ENCODE measurements at regions not wholly inside any gene's neighbourhood (a gene's known extent, or its start where the extent isn't known, plus 50 kb on each side); places are given as distances from the start of the nearest gene placed in this dataset.

- TF ChIP-seq EZH2 (IDR thresholded peaks at IDR 0.05; ENCODE audit: low read length, missing control alignments) = no peak
- TF ChIP-seq CTCF (conservative IDR thresholded peaks at IDR 0.05 in 1 of 2, IDR thresholded peaks at IDR 0.05 in 1 of 2; ENCODE audit: low read depth in 1 of 2, low read length in 2 of 2) = no peak
- H4K20me1 ChIP-seq (ENCODE audit: control insufficient read depth, extremely low read depth, insufficient read depth, low read length) = no peaks in the 10 kb centered on the region
- no peak overlapping the region for H3K4me3 ChIP-seq (replicated peaks in 1 of 4; ENCODE audit: control extremely low read depth in 1 of 4, insufficient read depth in 1 of 4, low read depth in 3 of 4, low read length in 4 of 4)
- no peaks in the 10 kb centered on the region for H3K36me3 ChIP-seq (ENCODE audit: control insufficient read depth, insufficient read depth, low read length)
- H3K9ac ChIP-seq (ENCODE audit: insufficient read depth, low read length) = no peak overlapping the region
- H2AFZ ChIP-seq (ENCODE audit: low read length) = no peak overlapping the region
- H3K27me3 ChIP-seq (ENCODE audit: control insufficient read depth, insufficient read depth, low read length) = no peaks in the 10 kb centered on the region
- H3K27ac ChIP-seq (ENCODE audit: insufficient read depth, low read length) = no peak overlapping the region
- no peaks in the 10 kb centered on the region for H3K79me2 ChIP-seq (ENCODE audit: control insufficient read depth, insufficient read depth, low read length)
- H3K4me1 ChIP-seq (ENCODE audit: control insufficient read depth, extremely low read depth, insufficient read depth, low read length) = no peaks in the 10 kb centered on the region
- no peaks in the 10 kb centered on the region for H3K9me3 ChIP-seq (ENCODE audit: control insufficient read depth, insufficient read depth, low read depth, low read length)
- no peak for DNase-seq (ENCODE audit: low read depth in 2 of 2)
- H3K4me2 ChIP-seq (ENCODE audit: extremely low read depth, insufficient read depth, low read length) = no peak overlapping the region
Observed at GRCh38 chr7:47684728-47685127, 102.8 kb upstream of the TNS3 start.

DNA sequence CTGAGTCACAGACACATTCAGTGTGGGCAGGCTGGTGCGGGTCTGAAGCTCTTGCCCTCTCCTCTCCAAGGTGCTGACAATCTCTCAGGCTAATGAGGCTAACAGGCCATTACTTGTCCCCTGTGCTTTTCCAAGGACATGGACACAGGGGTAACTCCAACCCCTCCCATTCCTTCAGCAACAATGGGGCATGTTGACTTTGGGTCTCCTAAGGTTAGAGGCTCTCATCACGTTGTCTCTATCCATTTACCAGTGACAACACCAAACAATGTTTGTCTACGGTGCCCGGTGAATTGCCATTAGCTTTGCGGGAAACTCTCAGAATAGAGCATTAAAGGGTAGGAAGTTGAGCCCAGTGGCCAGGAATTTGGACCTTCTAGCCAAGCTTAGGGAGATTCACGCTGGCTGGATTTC, 101.6 kb upstream of the TNS3 start:
- no peak for TF ChIP-seq CTCF (conservative IDR thresholded peaks at IDR 0.05 in 1 of 2, IDR thresholded peaks at IDR 0.05 in 1 of 2; ENCODE audit: low read depth in 1 of 2, low read length in 2 of 2)
- Histone ChIP-seq H2AFZ (ENCODE audit: low read length) (no peak overlapping the region), H3K4me3 (replicated peaks in 1 of 4; ENCODE audit: control extremely low read depth in 1 of 4, insufficient read depth in 1 of 4, low read depth in 3 of 4, low read length in 4 of 4) (no peak overlapping the region), H3K79me2 (ENCODE audit: control insufficient read depth, insufficient read depth, low read length) (no peaks in the 10 kb centered on the region), H3K4me1 (ENCODE audit: control insufficient read depth, extremely low read depth, insufficient read depth, low read length) (no peaks in the 10 kb centered on the region), H3K27ac (ENCODE audit: insufficient read depth, low read length) (no peak overlapping the region), H3K36me3 (ENCODE audit: control insufficient read depth, insufficient read depth, low read length) (no peaks in the 10 kb centered on the region), H3K27me3 (ENCODE audit: control insufficient read depth, insufficient read depth, low read length) (no peaks in the 10 kb centered on the region), H3K9ac (ENCODE audit: insufficient read depth, low read length) (no peak overlapping the region), H3K9me3 (ENCODE audit: control insufficient read depth, insufficient read depth, low read depth, low read length) (no peaks in the 10 kb centered on the region), H3K4me2 (ENCODE audit: extremely low read depth, insufficient read depth, low read length) (no peak overlapping the region), H4K20me1 (ENCODE audit: control insufficient read depth, extremely low read depth, insufficient read depth, low read length) (no peaks in the 10 kb centered on the region)
- no peak for DNase-seq (ENCODE audit: low read depth in 2 of 2)

- H4K20me1 ChIP-seq (ENCODE audit: control insufficient read depth, extremely low read depth, insufficient read depth, low read length) = no peaks in the 10 kb centered on the region
- no peak overlapping the region for H3K4me3 ChIP-seq (replicated peaks in 1 of 4; ENCODE audit: control extremely low read depth in 1 of 4, insufficient read depth in 1 of 4, low read depth in 3 of 4, low read length in 4 of 4)
- no peak overlapping the region for H3K4me2 ChIP-seq (ENCODE audit: extremely low read depth, insufficient read depth, low read length)
- no peak for DNase-seq (ENCODE audit: low read depth in 2 of 2)
- H3K27me3 ChIP-seq (ENCODE audit: control insufficient read depth, insufficient read depth, low read length) = no peaks in the 10 kb centered on the region
- H3K9ac ChIP-seq (ENCODE audit: insufficient read depth, low read length) = no peak overlapping the region
- TF ChIP-seq EZH2 (IDR thresholded peaks at IDR 0.05; ENCODE audit: low read length, missing control alignments) (no peak), CTCF (conservative IDR thresholded peaks at IDR 0.05 in 1 of 2, IDR thresholded peaks at IDR 0.05 in 1 of 2; ENCODE audit: low read depth in 1 of 2, low read length in 2 of 2) (no peak)
- no peak overlapping the region for H2AFZ ChIP-seq (ENCODE audit: low read length)
- H3K36me3 ChIP-seq (ENCODE audit: control insufficient read depth, insufficient read depth, low read length) = no peaks in the 10 kb centered on the region
- H3K79me2 ChIP-seq (ENCODE audit: control insufficient read depth, insufficient read depth, low read length) = no peaks in the 10 kb centered on the region
- no peaks in the 10 kb centered on the region for H3K9me3 ChIP-seq (ENCODE audit: control insufficient read depth, insufficient read depth, low read depth, low read length)
- H3K4me1 ChIP-seq (ENCODE audit: control insufficient read depth, extremely low read depth, insufficient read depth, low read length) = no peaks in the 10 kb centered on the region
- H3K27ac ChIP-seq (ENCODE audit: insufficient read depth, low read length) = no peak overlapping the region
Observed at GRCh38 chr7:47682874-47683273, 101.0 kb upstream of the TNS3 start.

Measured in fibroblast of lung (primary cell).